Gastrocnemius medialis (tissue), 4 donors: ENCODE measurements at regions not wholly inside any gene's neighbourhood (a gene's known extent, or its start where the extent isn't known, plus 50 kb on each side); places are given as distances from the start of the nearest gene placed in this dataset.

Source experiments
- ATAC-seq, 2 donors: fragments of 150-250 bp; one replicate each; pipeline ENCODE4 v1.9.1; 2016
- DNase-seq, 2 donors: peaks; one replicate each; pipeline ENCODE4 v3.0.0-alpha.2; 2019
- H3K27ac ChIP-seq, 4 donors: fragments of 200-600 bp; sonication (generic); 1 replicate in 1 of 4; 2 replicates in 3 of 4; pipeline ENCODE4 v1.5.1; 2016 to 2018; ENCODE audit warnings: mild to moderate bottlenecking in 2 of 4, moderate library complexity in 1 of 4
- H3K27me3 ChIP-seq, 3 donors: fragments of 200-600 bp; sonication (generic) in 2 of 3; 1 replicate in 1 of 3; 2 replicates in 2 of 3; pipeline versions ENCODE4 v1.5.1 to v1.6.0; 2016 to 2019; ENCODE audit warnings: mild to moderate bottlenecking in 1 of 3, moderate library complexity in 1 of 3
- H3K36me3 ChIP-seq, 2 donors: fragments of 200-600 bp; sonication (generic) in 1 of 2; one replicate each; pipeline ENCODE4 v1.5.1; 2017 to 2018
- H3K4me1 ChIP-seq, 2 donors: fragments of 200-600 bp; sonication (generic) in 1 of 2; one replicate each; pipeline ENCODE4 v1.5.1; 2016 to 2017; ENCODE audit warnings: mild to moderate bottlenecking in 2 of 2
- H3K4me3 ChIP-seq, 4 donors: fragments of 200-600 bp; sonication (generic) in 3 of 4; 1 replicate in 1 of 4; 2 replicates in 3 of 4; pipeline ENCODE4 v1.5.1; 2016 to 2019; ENCODE audit warnings: mild to moderate bottlenecking in 2 of 4
- H3K9me3 ChIP-seq, 3 donors: fragments of 200-600 bp; sonication (generic) in 2 of 3; 1 replicate in 1 of 3; 2 replicates in 2 of 3; pipeline ENCODE4 v1.5.1; 2016 to 2019
- CTCF ChIP-seq, 5 experiments: fragments of 450-650 bp in 3 of 5; fragments of 200-600 bp in 2 of 5; sonication (generic) in 2 of 5; IDR thresholded peaks in 4 of 5; conservative IDR thresholded peaks in 1 of 5; 1 replicate in 4 of 5; 2 replicates in 1 of 5; pipeline ENCODE4 v1.5.1; 2016 to 2019; ENCODE audit warnings: antibody characterized with exemption in 5 of 5, mild to moderate bottlenecking in 3 of 5, moderate library complexity in 3 of 5
- POLR2A ChIP-seq, 2 donors: fragments of 450-650 bp; IDR thresholded peaks; one replicate each; pipeline ENCODE4 v1.6.1; 2017; ENCODE audit warnings: antibody characterized with exemption in 2 of 2, mild to moderate bottlenecking in 2 of 2, moderate library complexity in 2 of 2
- in situ Hi-C, 4 donors: fragments of 200-750 bp; cut with MboI; loops; one replicate each; pipeline versions ENCODE4 v1.15.0 to v1.8.0; 2017; ENCODE audit warnings: low sequenced_read_pairs in 4 of 4
- intact Hi-C: fragments of 100-400 bp; cut with DNase I; formaldehyde crosslinking; loops from one replicate; pipeline ENCODE4 v1.15.1; 2023; ENCODE audit warnings: low total_unique reads

- Histone ChIP-seq H3K4me1 (no peaks in the 10 kb centered on the region), H3K9me3 (no peaks in the 10 kb centered on the region), H3K27ac (no peak overlapping the region), H3K4me3 (no peak overlapping the region), H3K36me3 (no peaks in the 10 kb centered on the region), H3K27me3 (no peaks in the 10 kb centered on the region)
- intact Hi-C loops, result no loop called here
- in situ Hi-C loops, result no loop called here
- DNase-seq (no peak), ATAC-seq (no peak)
- no peak for TF ChIP-seq POLR2A (IDR thresholded peaks at IDR 0.05)
- TF ChIP-seq CTCF (IDR thresholded peaks at IDR 0.05 in 4 of 5, conservative IDR thresholded peaks at IDR 0.05 in 1 of 5), result no peak
Observed at GRCh38 chr10:21463436-21463835, 62.0 kb downstream of the SKIDA1 start.

GRCh38 chr10:21458126-21458871 lies 67.2 kb downstream of the SKIDA1 start:
- no peak for DNase-seq

GRCh38 chr10:21456160-21456559 lies 69.3 kb downstream of the SKIDA1 start:
- TF ChIP-seq POLR2A (IDR thresholded peaks at IDR 0.05), result no peak
- H3K4me1 ChIP-seq, result no peaks in the 10 kb centered on the region
- in situ Hi-C loops (no loop called here), intact Hi-C loops (no loop called here)
- DNase-seq (no peak), ATAC-seq (no peak)
- no peak overlapping the region for H3K27ac ChIP-seq
- peaks cover 0 to 7% (median 0%) of the 10 kb centered on the region in 3 donors for H3K9me3 ChIP-seq
- H3K4me3 ChIP-seq, result no peak overlapping the region
- no peaks in the 10 kb centered on the region for H3K27me3 ChIP-seq
- H3K36me3 ChIP-seq, result no peaks in the 10 kb centered on the region

More at GRCh38 chr10:21458126-21458871, 67.2 kb downstream of the SKIDA1 start:
- Histone ChIP-seq H3K4me1 (no peaks in the 10 kb centered on the region), H3K4me3 (no peak overlapping the region), H3K27me3 (no peaks in the 10 kb centered on the region), H3K9me3 (peaks cover 0 to 7% (median 0%) of the 10 kb centered on the region in 3 donors), H3K36me3 (no peaks in the 10 kb centered on the region), H3K27ac (no peak overlapping the region)
- in situ Hi-C loops, result no loop called here
- no peak for ATAC-seq
- TF ChIP-seq POLR2A (IDR thresholded peaks at IDR 0.05) (no peak), CTCF (IDR thresholded peaks at IDR 0.05 in 4 of 5, conservative IDR thresholded peaks at IDR 0.05 in 1 of 5) (no peak)
- intact Hi-C loops, result no loop called here

GRCh38 chr10:21452203-21452602 lies 73.3 kb downstream of the SKIDA1 start:
- no peaks in the 10 kb centered on the region for H3K4me1 ChIP-seq
- DNase-seq (no peak), ATAC-seq (no peak)
- peaks cover 0 to 3% (median 0%) of the 10 kb centered on the region in 3 donors for H3K27me3 ChIP-seq
- H3K27ac ChIP-seq, result no peak overlapping the region
- no peak overlapping the region for H3K4me3 ChIP-seq
- H3K36me3 ChIP-seq, result no peaks in the 10 kb centered on the region
- intact Hi-C loops, result no loop called here
- in situ Hi-C loops, result no loop called here
- TF ChIP-seq CTCF (IDR thresholded peaks at IDR 0.05 in 4 of 5, conservative IDR thresholded peaks at IDR 0.05 in 1 of 5) (no peak), POLR2A (IDR thresholded peaks at IDR 0.05) (no peak)
- peaks cover 0 to 4% (median 0%) of the 10 kb centered on the region in 3 donors for H3K9me3 ChIP-seq

GRCh38 chr10:21449288-21449966 lies 76.1 kb downstream of the SKIDA1 start:
- no peaks in the 10 kb centered on the region for H3K36me3 ChIP-seq
- H3K27ac ChIP-seq, result no peak overlapping the region
- in situ Hi-C loops, result no loop called here
- no peaks in the 10 kb centered on the region for H3K9me3 ChIP-seq
- TF ChIP-seq POLR2A (IDR thresholded peaks at IDR 0.05), result no peak
- no peak for TF ChIP-seq CTCF (IDR thresholded peaks at IDR 0.05 in 4 of 5, conservative IDR thresholded peaks at IDR 0.05 in 1 of 5)
- H3K27me3 ChIP-seq, result peaks cover 0 to 3% (median 0%) of the 10 kb centered on the region in 3 donors
- H3K4me3 ChIP-seq, result no peak overlapping the region
- no peaks in the 10 kb centered on the region for H3K4me1 ChIP-seq
- intact Hi-C loops, result no loop called here
- no peak for ATAC-seq
- DNase-seq, result no peak
